ENCODE measurements at regions not wholly inside any gene's neighbourhood (a gene's known extent, or its start where the extent isn't known, plus 50 kb on each side); places are given as distances from the start of the nearest gene placed in this dataset.

DNA sequence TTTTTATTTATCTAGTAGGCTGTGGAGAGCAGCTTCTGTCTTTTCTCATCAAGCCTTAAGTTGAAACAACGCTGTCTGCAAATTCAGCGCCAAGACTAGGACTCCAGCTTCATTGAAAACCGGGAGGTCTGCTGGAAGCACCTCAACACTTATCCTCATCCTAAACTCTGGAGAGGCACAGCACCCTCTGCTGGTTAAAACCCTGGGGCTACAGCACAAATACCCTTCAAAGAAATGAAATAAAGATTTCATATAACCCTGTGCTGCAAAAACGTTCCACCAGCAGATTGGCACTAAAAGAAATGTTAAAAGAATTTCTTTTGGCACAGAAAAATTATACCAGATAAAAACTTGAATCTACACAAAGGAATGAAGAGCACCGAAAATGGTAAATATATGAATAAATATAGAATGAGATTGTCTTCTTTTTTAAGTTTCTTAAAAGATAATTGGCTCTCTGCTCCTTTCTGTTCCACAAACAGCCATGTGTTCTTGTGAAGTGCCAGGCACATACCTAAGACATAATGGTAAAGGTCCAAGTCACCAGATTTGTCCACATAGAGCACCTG is 227.7 kb upstream of the SAMSN1 start:
- intact Hi-C loops (cut with DNase I; ENCODE audit: low total_unique reads), result no loop called here
- H3K36me3 ChIP-seq, result no peaks in the 10 kb centered on the region
- peaks cover 0 to 5% (median 0%) of the 10 kb centered on the region in 4 donors for H3K4me1 ChIP-seq
- WGBS, 2 donors (ENCODE audit: low coverage in 1 of 2), result 31 to 37% methylated on average over 5 of the region's 5 CpGs
- TF ChIP-seq CTCF (IDR thresholded peaks at IDR 0.05) (peak; percentile 65 to 72 (median 68)), POLR2A (IDR thresholded peaks at IDR 0.05) (no peak), EP300 (IDR thresholded peaks at IDR 0.05; ENCODE audit: low read depth) (no peak), POLR2AphosphoS5 (IDR thresholded peaks at IDR 0.05) (no peak)
- no peaks in the 10 kb centered on the region for H3K9me3 ChIP-seq
- no peak overlapping the region for H3K4me3 ChIP-seq
- no peak overlapping the region for H3K27ac ChIP-seq
- peak; percentile 83 for DNase-seq
- H3K27me3 ChIP-seq, result no peaks in the 10 kb centered on the region
- in situ Hi-C loops (cut with MboI; ENCODE audit: low pct_ligation_motif_present in 1 of 4, low pct_unique_long_range_greater_than_20kb in 1 of 4, low sequenced_read_pairs in 3 of 4), result loop anchor here in 2 of 4 donors (10.0 to 25.0 kb wide), 2 partner anchors 329 to 337 kb away; no protein-coding TSS in a partner anchor

DNA sequence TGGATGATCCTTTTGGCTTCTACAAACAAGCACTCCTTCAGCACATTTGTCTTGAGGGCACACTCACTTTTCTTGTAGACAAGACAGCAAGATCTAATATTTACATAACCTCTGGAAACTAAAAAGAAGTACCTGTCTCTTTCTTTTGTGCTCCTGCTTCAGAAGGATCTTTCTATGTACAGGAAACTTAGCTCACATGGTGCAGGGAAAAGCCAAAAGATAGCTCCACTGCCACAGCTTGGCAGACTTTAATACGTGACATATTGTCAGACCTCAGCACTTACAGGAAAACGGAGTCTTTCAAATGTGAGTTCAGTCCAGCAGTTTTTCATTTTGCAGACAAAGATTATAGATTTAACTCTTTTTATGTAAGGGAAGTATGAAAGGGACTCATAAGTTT is 225.5 kb upstream of the SAMSN1 start:
- intact Hi-C loops (cut with DNase I; ENCODE audit: low total_unique reads) (no loop called here), in situ Hi-C loops (cut with MboI; ENCODE audit: low pct_ligation_motif_present in 1 of 4, low pct_unique_long_range_greater_than_20kb in 1 of 4, low sequenced_read_pairs in 3 of 4) (loop anchor here in 2 of 4 donors (10.0 to 25.0 kb wide), 2 partner anchors 327 to 334 kb away; no protein-coding TSS in a partner anchor)
- Histone ChIP-seq H3K9me3 (no peaks in the 10 kb centered on the region), H3K4me3 (no peak overlapping the region), H3K36me3 (no peaks in the 10 kb centered on the region), H3K4me1 (peaks cover 0 to 5% (median 0%) of the 10 kb centered on the region in 4 donors), H3K27me3 (no peaks in the 10 kb centered on the region), H3K27ac (no peak overlapping the region)
- TF ChIP-seq EP300 (IDR thresholded peaks at IDR 0.05; ENCODE audit: low read depth) (no peak), POLR2A (IDR thresholded peaks at IDR 0.05) (no peak), POLR2AphosphoS5 (IDR thresholded peaks at IDR 0.05) (no peak)
- DNase-seq, result no peak
- 70 to 90% methylated on average over 2 of the region's 2 CpGs for WGBS, 2 donors (ENCODE audit: low coverage in 1 of 2)

GRCh38 chr21:14768042-14768441 is 221.9 kb upstream of the SAMSN1 start:
- TF ChIP-seq POLR2AphosphoS5 (IDR thresholded peaks at IDR 0.05) (no peak), EP300 (IDR thresholded peaks at IDR 0.05; ENCODE audit: low read depth) (no peak), CTCF (IDR thresholded peaks at IDR 0.05) (no peak), POLR2A (IDR thresholded peaks at IDR 0.05) (no peak)
- no peaks in the 10 kb centered on the region for H3K27me3 ChIP-seq
- peaks cover 0 to 4% (median 0%) of the 10 kb centered on the region in 4 donors for H3K4me1 ChIP-seq
- H3K9me3 ChIP-seq, result no peaks in the 10 kb centered on the region
- no peak overlapping the region for H3K27ac ChIP-seq
- no peaks in the 10 kb centered on the region for H3K36me3 ChIP-seq
- H3K4me3 ChIP-seq, result no peak overlapping the region
- in situ Hi-C loops (cut with MboI; ENCODE audit: low pct_ligation_motif_present in 1 of 4, low pct_unique_long_range_greater_than_20kb in 1 of 4, low sequenced_read_pairs in 3 of 4) (loop anchor here in 1 of 4 donors (25.0 kb wide), 1 partner anchor 331 kb away; no protein-coding TSS in a partner anchor), intact Hi-C loops (cut with DNase I; ENCODE audit: low total_unique reads) (no loop called here)
- DNase-seq, result no peak
- WGBS, 2 donors (ENCODE audit: low coverage in 1 of 2), result 91 to 92% methylated on average over 2 of the region's 2 CpGs

DNA sequence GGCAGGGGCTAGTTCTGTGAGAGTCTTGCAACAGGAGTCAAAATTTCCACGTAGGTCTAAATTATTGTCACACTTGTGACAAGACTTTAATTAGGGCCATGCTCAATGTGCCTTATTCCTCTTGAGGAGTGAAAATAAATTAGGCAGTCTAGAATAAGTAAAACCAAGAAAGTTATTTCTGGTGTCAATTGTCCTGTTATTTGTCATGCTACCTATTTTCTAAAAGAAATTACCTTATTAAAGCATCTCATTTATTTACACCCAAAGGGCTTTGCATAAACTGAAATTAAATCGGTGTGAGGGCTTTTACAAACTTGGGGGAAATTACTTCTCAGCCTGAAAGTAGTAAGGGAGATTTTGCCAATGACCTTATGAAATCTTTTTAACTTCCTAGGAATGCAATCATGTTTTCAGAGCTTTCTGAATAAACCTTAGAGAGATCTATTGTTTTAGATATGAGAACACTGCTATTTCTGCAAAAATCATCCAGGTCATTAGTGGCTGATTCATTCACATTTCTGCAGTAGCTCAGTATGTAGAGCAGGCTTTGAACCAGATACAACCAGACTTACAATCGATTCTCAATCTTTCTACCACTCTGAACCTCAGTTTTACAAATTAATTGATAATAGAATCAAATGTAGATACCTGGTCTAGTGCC is 221.2 kb upstream of the SAMSN1 start:
- Histone ChIP-seq H3K9me3 (no peaks in the 10 kb centered on the region), H3K27ac (no peak overlapping the region), H3K36me3 (no peaks in the 10 kb centered on the region), H3K4me1 (peaks cover 0 to 9% (median 0%) of the 10 kb centered on the region in 4 donors), H3K4me3 (no peak overlapping the region), H3K27me3 (no peaks in the 10 kb centered on the region)
- no peak for DNase-seq
- intact Hi-C loops (cut with DNase I; ENCODE audit: low total_unique reads) (no loop called here), in situ Hi-C loops (cut with MboI; ENCODE audit: low pct_ligation_motif_present in 1 of 4, low pct_unique_long_range_greater_than_20kb in 1 of 4, low sequenced_read_pairs in 3 of 4) (loop anchor here in 1 of 4 donors (25.0 kb wide), 1 partner anchor 330 kb away; no protein-coding TSS in a partner anchor)
- TF ChIP-seq EP300 (IDR thresholded peaks at IDR 0.05; ENCODE audit: low read depth) (no peak), POLR2AphosphoS5 (IDR thresholded peaks at IDR 0.05) (no peak), CTCF (IDR thresholded peaks at IDR 0.05) (no peak), POLR2A (IDR thresholded peaks at IDR 0.05) (no peak)
- 77 to 80% methylated on average over 3 of the region's 3 CpGs for WGBS, 2 donors (ENCODE audit: low coverage in 1 of 2)
